ENCODE measurements at regions not wholly inside any gene's neighbourhood (a gene's known extent, or its start where the extent isn't known, plus 50 kb on each side); places are given as distances from the start of the nearest gene placed in this dataset.
"Not testable (repeated sequence)": the region's sequence is repeated elsewhere in the genome, so short reads cannot be mapped to it uniquely, and the experiment has no call there.

GRCh38 chr14:105711044-105711620 is 184.7 kb downstream of the TMEM121 start:
- FAIRE-seq = no peak

GRCh38 chr14:105711841-105712460 is 185.6 kb downstream of the TMEM121 start:
- no peak for FAIRE-seq

GRCh38 chr14:105712670-105713069 is 186.3 kb downstream of the TMEM121 start:
- FAIRE-seq = not testable (repeated sequence)

- FAIRE-seq = not testable (repeated sequence)
Measured at GRCh38 chr14:105713160-105713559, 186.8 kb downstream of the TMEM121 start.

- FAIRE-seq = not testable (repeated sequence)
Measured at GRCh38 chr14:105713836-105714235, 187.5 kb downstream of the TMEM121 start.

GRCh38 chr14:105718787-105719186 is 192.4 kb downstream of the TMEM121 start:
- FAIRE-seq = not testable (repeated sequence)

- not testable (repeated sequence) for FAIRE-seq
Measured at GRCh38 chr14:105720106-105720505, 193.7 kb downstream of the TMEM121 start.

- FAIRE-seq = not testable (repeated sequence)
Measured at GRCh38 chr14:105720852-105721601, 194.6 kb downstream of the TMEM121 start.

GRCh38 chr14:105721602-105721970 is 195.2 kb downstream of the TMEM121 start:
- not testable (repeated sequence) for FAIRE-seq

- FAIRE-seq = not testable (repeated sequence)
Measured at GRCh38 chr14:105721996-105722709, 195.8 kb downstream of the TMEM121 start.

GRCh38 chr14:105723271-105723670 is 196.9 kb downstream of the TMEM121 start:
- not testable (repeated sequence) for FAIRE-seq

GRCh38 chr14:105723776-105724175 is 197.4 kb downstream of the TMEM121 start:
- not testable (repeated sequence) for FAIRE-seq

- FAIRE-seq = not testable (repeated sequence)
Measured at GRCh38 chr14:105729825-105730368, 203.5 kb downstream of the TMEM121 start.

- FAIRE-seq = not testable (repeated sequence)
Measured at GRCh38 chr14:105730731-105731130, 204.3 kb downstream of the TMEM121 start.

- not testable (repeated sequence) for FAIRE-seq
Measured at GRCh38 chr14:105731221-105731985, 205.0 kb downstream of the TMEM121 start.

GRCh38 chr14:105733081-105734065 is 207.0 kb downstream of the TMEM121 start:
- no peak for FAIRE-seq

- not testable (repeated sequence) for FAIRE-seq
Measured at GRCh38 chr14:105734241-105734640, 207.9 kb downstream of the TMEM121 start.

GRCh38 chr14:105736331-105736730 is 209.9 kb downstream of the TMEM121 start:
- FAIRE-seq = not testable (repeated sequence)

- FAIRE-seq = no peak
Measured at GRCh38 chr14:105737504-105738246, 211.3 kb downstream of the TMEM121 start.

- FAIRE-seq = no peak
Measured at GRCh38 chr14:105738638-105739037, 212.3 kb downstream of the TMEM121 start.

Data from A204.1 (cell line).